BJ (cell line): ENCODE measurements at regions not wholly inside any gene's neighbourhood (a gene's known extent, or its start where the extent isn't known, plus 50 kb on each side); places are given as distances from the start of the nearest gene placed in this dataset.

Experiments
- CTCF ChIA-PET: fragments of 350-600 bp; formaldehyde crosslinking; extraction: SDS; loops from one replicate; lab custom pipeline; 2021; ENCODE audit warnings: antibody characterized with exemption, inconsistent platforms; lab: Yijun Ruan, JAX
- POLR2A ChIA-PET: fragments of 300-600 bp; sonication (Branson Sonifier 250); formaldehyde crosslinking; extraction: SDS; loops from one replicate; lab custom pipeline; 2021; ENCODE audit warnings: antibody characterized with exemption; lab: Charles Lee
- DNase-seq: peaks from one replicate; pipeline ENCODE4 v3.0.0-alpha.2; 2011; ENCODE audit warnings: low read depth
- H3K27me3 ChIP-seq: 2 replicates; pipeline ENCODE4 v1.6.0; 2011; ENCODE audit warnings: low read length; ENCODE audit not compliant: control insufficient read depth, insufficient read depth
- H3K36me3 ChIP-seq: 2 replicates; pipeline ENCODE4 v1.5.1; 2011; ENCODE audit warnings: low read length; ENCODE audit not compliant: control insufficient read depth, insufficient read depth
- H3K4me3 ChIP-seq: 2 replicates; pipeline ENCODE4 v1.5.1; 2011; ENCODE audit warnings: low read depth, mild to moderate bottlenecking, control low read depth, low read length
- CTCF ChIP-seq: IDR thresholded peaks from 2 replicates; pipeline ENCODE4 v1.5.1; 2011; ENCODE audit warnings: low read depth, mild to moderate bottlenecking, control low read depth, inconsistent platforms, low read length, moderate library complexity; ENCODE audit not compliant: insufficient read depth

GRCh38 chr1:118615066-118615465 is 373.1 kb downstream of the TBX15 start:
- no peaks in the 10 kb centered on the region for H3K36me3 ChIP-seq
- H3K4me3 ChIP-seq = no peak overlapping the region
- DNase-seq = no peak
- H3K27me3 ChIP-seq = no peaks in the 10 kb centered on the region
- POLR2A ChIA-PET = no interaction called here
- no peak for TF ChIP-seq CTCF
- CTCF ChIA-PET = no interaction called here

DNA sequence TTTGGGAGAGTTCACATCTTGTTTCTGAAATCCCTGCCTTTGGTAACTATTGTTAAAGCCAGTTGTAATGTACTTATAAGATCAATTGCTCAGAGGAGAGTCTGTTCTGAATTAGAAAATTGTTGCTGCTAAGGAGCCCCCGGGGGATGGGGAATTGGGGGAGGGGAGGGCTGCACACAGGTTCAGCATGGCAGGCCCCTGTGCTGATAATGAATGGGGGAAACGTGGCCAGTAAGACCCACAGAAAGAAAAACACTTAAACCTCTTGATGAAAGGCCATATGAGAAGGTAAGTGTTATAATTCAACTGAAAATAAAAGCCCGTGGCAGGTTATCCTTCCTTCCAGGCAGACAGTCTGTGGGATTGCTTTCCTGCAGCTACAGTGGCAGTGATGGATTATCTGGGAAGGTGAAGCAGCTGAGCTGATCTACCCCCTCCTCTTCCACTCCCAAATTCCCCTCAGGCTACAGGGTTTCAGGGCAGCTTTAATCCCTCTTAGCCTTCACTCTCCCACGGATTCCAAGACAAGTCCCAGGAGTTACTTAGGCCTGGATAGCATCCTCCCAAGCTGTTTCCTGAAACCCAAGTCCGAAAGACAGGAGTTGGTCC is 398.8 kb downstream of the TBX15 start:
- Histone ChIP-seq H3K4me3 (no peak overlapping the region), H3K27me3 (no peaks in the 10 kb centered on the region; the same call in 1 of the 2 replicates), H3K36me3 (no peaks in the 10 kb centered on the region)
- ChIA-PET POLR2A (no interaction called here), CTCF (no interaction called here)
- TF ChIP-seq CTCF = no peak
- no peak for DNase-seq

DNA sequence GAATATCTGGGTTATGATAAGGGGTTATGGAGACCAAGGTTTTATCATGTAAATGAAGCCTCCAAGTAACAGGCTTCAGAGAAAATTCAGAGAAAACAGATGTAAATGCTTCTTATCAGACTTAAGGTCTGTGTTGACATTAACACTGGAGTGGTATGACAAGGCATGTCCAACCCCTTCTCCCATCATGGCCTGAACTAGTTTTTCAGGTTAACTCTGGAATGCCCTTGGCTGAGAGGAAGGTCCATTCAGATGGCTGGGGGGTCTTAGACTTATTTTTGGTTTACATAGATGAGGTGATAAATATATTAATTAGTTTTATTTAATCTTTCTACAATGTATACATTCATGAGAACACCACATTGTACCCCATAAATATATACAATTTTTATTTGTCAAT is 399.6 kb downstream of the TBX15 start:
- Histone ChIP-seq H3K4me3 (no peak overlapping the region), H3K27me3 (no peaks in the 10 kb centered on the region; the same call in 1 of the 2 replicates), H3K36me3 (no peaks in the 10 kb centered on the region)
- TF ChIP-seq CTCF = no peak
- POLR2A ChIA-PET = no interaction called here
- DNase-seq = no peak
- CTCF ChIA-PET = no interaction called here

DNA sequence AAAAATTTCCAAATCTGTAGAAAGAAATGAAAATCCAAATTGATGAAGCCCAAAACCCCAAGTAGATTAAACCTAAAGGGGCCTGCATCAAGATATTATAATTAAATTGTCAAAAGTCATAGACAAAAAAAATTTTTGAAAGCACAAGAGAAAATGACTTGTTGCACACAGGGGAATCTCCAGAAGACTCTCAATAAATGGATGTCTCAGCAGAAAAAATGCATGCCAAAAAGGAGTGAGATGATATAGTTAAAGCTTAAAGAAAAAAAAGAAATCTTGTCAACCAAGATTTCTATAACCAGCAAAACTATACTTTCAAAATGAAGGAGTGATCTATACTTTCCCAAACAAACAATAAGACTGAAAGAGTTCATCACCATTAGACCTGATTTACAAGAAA is 393.2 kb upstream of the SPAG17 start:
- TF ChIP-seq CTCF = no peak
- no peak overlapping the region for H3K4me3 ChIP-seq

DNA sequence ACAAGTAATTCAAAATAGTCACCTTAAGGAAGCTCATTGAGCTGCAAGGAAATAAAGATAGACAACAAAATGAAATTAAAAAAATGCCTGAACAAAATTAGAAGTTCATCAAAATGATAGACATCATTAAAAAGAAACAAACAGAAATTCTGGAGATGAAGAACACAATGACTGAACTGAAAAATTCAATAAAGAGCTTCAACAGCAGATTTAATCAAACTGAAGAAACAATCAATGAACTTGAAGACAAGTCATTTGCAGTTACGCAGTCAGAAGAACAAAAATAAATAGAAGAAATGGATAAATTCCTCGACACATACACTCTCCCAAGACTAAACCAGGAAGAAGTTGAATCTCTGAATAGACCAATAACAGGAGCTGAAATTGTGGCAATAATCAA is 390.0 kb upstream of the SPAG17 start:
- no peaks in the 10 kb centered on the region for H3K27me3 ChIP-seq
- ChIA-PET CTCF (no interaction called here), POLR2A (no interaction called here)
- H3K4me3 ChIP-seq = no peak overlapping the region
- no peak for DNase-seq
- H3K36me3 ChIP-seq = no peaks in the 10 kb centered on the region
- no peak for TF ChIP-seq CTCF

More for the DNA sequence above, 393.2 kb upstream of the SPAG17 start:
- ChIA-PET CTCF (no interaction called here), POLR2A (no interaction called here)
- H3K36me3 ChIP-seq = no peaks in the 10 kb centered on the region
- DNase-seq = no peak
- H3K27me3 ChIP-seq = no peaks in the 10 kb centered on the region
